CD14-positive monocyte (primary cell): ENCODE measurements at regions not wholly inside any gene's neighbourhood (a gene's known extent, or its start where the extent isn't known, plus 50 kb on each side); places are given as distances from the start of the nearest gene placed in this dataset.

Experiments used
- DNase-seq, 3 donors: peaks; one replicate each; pipeline ENCODE4 v3.0.0-alpha.2; 2011 to 2022
- H2AFZ ChIP-seq: 2 replicates; pipeline ENCODE4 v1.6.0; 2012; ENCODE audit warnings: mild to moderate bottlenecking, low read depth, low read length, inconsistent platforms; ENCODE audit not compliant: insufficient read depth, poor library complexity, severe bottlenecking
- H3K27ac ChIP-seq, 2 donors: 1 replicate in 1 of 2; 2 replicates in 1 of 2; pipeline ENCODE4 v1.5.1; 2012 to 2013; ENCODE audit warnings: low read length in 2 of 2, control low read depth in 1 of 2, inconsistent platforms in 1 of 2, low read depth in 1 of 2, mild to moderate bottlenecking in 1 of 2
- H3K27me3 ChIP-seq, 2 donors: one replicate each; pipeline versions ENCODE4 v1.6.0 to v1.6.1; 2011 to 2013; ENCODE audit warnings: low read length in 2 of 2; ENCODE audit not compliant: control insufficient read depth in 2 of 2, insufficient read depth in 2 of 2
- H3K36me3 ChIP-seq, 2 donors: replicated peaks in 1 of 2; 1 replicate in 1 of 2; 2 replicates in 1 of 2; pipeline versions ENCODE4 v1.5.1 to v1.6.1; 2012 to 2013; ENCODE audit warnings: low read length in 2 of 2, control low read depth in 1 of 2, inconsistent platforms in 1 of 2, mild to moderate bottlenecking in 1 of 2; ENCODE audit not compliant: insufficient read depth in 2 of 2, control insufficient read depth in 1 of 2
- H3K4me1 ChIP-seq, 2 donors: 1 replicate in 1 of 2; 2 replicates in 1 of 2; pipeline versions ENCODE4 v1.5.1 to v1.6.1; 2012 to 2013; ENCODE audit warnings: low read length in 2 of 2, control low read depth in 1 of 2, inconsistent platforms in 1 of 2, mild to moderate bottlenecking in 1 of 2, moderate library complexity in 1 of 2; ENCODE audit not compliant: insufficient read depth in 2 of 2, control insufficient read depth in 1 of 2
- H3K4me2 ChIP-seq: replicated peaks from 2 replicates; pipeline ENCODE3; 2012; ENCODE audit warnings: low read length, moderate library complexity, mild to moderate bottlenecking; ENCODE audit not compliant: poor library complexity, severe bottlenecking; ENCODE audit errors: extremely low read depth
- H3K4me3 ChIP-seq, 3 experiments: fragments of 200-600 bp in 1 of 3; sonication (generic) in 1 of 3; replicated peaks in 1 of 3; 1 replicate in 2 of 3; 2 replicates in 1 of 3; pipeline ENCODE4 v1.5.1; 2011 to 2013; ENCODE audit warnings: low read length in 3 of 3, mild to moderate bottlenecking in 3 of 3, control low read depth in 2 of 3, low read depth in 2 of 3, inconsistent platforms in 1 of 3, moderate library complexity in 1 of 3
- H3K79me2 ChIP-seq: 2 replicates; pipeline ENCODE4 v1.6.0; 2012; ENCODE audit warnings: mild to moderate bottlenecking, control low read depth, inconsistent platforms, low read length, moderate library complexity; ENCODE audit not compliant: insufficient read depth
- H3K9ac ChIP-seq: 2 replicates; pipeline ENCODE4 v1.6.0; 2017; ENCODE audit warnings: low read length, mild to moderate bottlenecking; ENCODE audit not compliant: insufficient read depth, poor library complexity, severe bottlenecking
- H3K9me3 ChIP-seq, 2 donors: replicated peaks in 1 of 2; 1 replicate in 1 of 2; 2 replicates in 1 of 2; pipeline versions ENCODE4 v1.5.1 to v1.6.1; 2012 to 2013; ENCODE audit warnings: low read length in 2 of 2, control low read depth in 1 of 2; ENCODE audit not compliant: control insufficient read depth in 1 of 2, insufficient read depth in 1 of 2
- H4K20me1 ChIP-seq: 2 replicates; pipeline ENCODE4 v1.6.0; 2012; ENCODE audit warnings: mild to moderate bottlenecking, low read length, control low read depth, moderate library complexity; ENCODE audit not compliant: insufficient read depth
- H3K27ac Mint-ChIP-seq, 7 donors: one replicate each; pipeline ENCODE4 v1.8.0; 2020; ENCODE audit warnings: mild to moderate bottlenecking in 7 of 7, mixed read lengths in 7 of 7, moderate library complexity in 6 of 7, inconsistent platforms in 2 of 7
- H3K27me3 Mint-ChIP-seq, 3 donors: one replicate each; pipeline ENCODE4 v1.8.0; 2021 to 2022; ENCODE audit warnings: low read depth in 3 of 3, mild to moderate bottlenecking in 3 of 3, mixed read lengths in 3 of 3, moderate library complexity in 3 of 3, inconsistent platforms in 1 of 3
- H3K36me3 Mint-ChIP-seq, 2 donors: one replicate each; pipeline ENCODE4 v1.8.0; 2020; ENCODE audit warnings: mixed read lengths in 2 of 2, inconsistent platforms in 1 of 2, mild to moderate bottlenecking in 1 of 2
- H3K4me1 Mint-ChIP-seq: one replicate; pipeline ENCODE4 v1.8.0; 2020; ENCODE audit warnings: mild to moderate bottlenecking, mixed read lengths
- H3K4me3 Mint-ChIP-seq, 2 donors: one replicate each; pipeline ENCODE4 v1.8.0; 2020; ENCODE audit warnings: mild to moderate bottlenecking in 2 of 2, mixed read lengths in 2 of 2, moderate library complexity in 1 of 2
- H3K9me3 Mint-ChIP-seq, 7 donors: one replicate each; pipeline ENCODE4 v1.8.0; 2020 to 2022; ENCODE audit warnings: mixed read lengths in 7 of 7, mild to moderate bottlenecking in 6 of 7, moderate library complexity in 6 of 7, inconsistent platforms in 2 of 7
- CTCF ChIP-seq: fragments of 200-600 bp; IDR thresholded peaks from one replicate; pipeline ENCODE4 v1.8.0; 2022; ENCODE audit warnings: antibody characterized with exemption, mild to moderate bottlenecking
- WGBS: methylation state at CpG from one replicate; pipeline ENCODE4 v1.1.5; 2013; ENCODE audit warnings: missing lambda C conversion rate; ENCODE audit not compliant: insufficient coverage; 5-methylcytosine and 5-hydroxymethylcytosine counted together
- intact Hi-C, 2 donors: fragments of 100-400 bp; cut with micrococcal nuclease; formaldehyde crosslinking; loops; one replicate each; pipeline versions ENCODE4 v1.15.0 to v1.15.1; 2023

DNA sequence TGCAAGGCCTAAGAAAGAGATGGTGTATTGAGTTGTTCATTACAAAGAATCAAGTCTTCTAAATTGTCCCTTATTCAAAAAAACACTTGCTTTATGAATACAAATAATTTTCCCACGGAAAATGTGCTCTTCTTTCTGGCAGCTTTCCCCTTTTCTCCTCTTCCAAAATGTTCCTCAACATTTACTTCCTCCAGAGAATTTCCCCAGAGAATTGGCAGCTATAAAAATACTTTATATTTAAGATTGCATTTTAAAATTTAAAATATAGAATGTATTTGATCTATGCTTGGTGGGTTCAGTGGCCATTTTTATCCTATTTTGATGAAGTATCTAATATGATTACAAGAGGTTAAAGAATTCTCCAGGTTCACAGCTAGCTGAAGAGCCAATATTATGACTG lies 521.0 kb downstream of the IQCM start:
- H3K4me2 ChIP-seq: no peak overlapping the region
- H2AFZ ChIP-seq: no peak overlapping the region
- no peaks in the 10 kb centered on the region for H3K4me1 Mint-ChIP-seq
- no peak for DNase-seq
- no peaks in the 10 kb centered on the region for H3K9me3 ChIP-seq
- no peaks in the 10 kb centered on the region for H3K4me1 ChIP-seq
- TF ChIP-seq CTCF: no peak
- no peaks in the 10 kb centered on the region for H3K27me3 Mint-ChIP-seq
- no peaks in the 10 kb centered on the region for H4K20me1 ChIP-seq
- H3K27ac ChIP-seq: no peak overlapping the region
- H3K27ac Mint-ChIP-seq: no peak overlapping the region
- no peaks in the 10 kb centered on the region for H3K36me3 ChIP-seq
- WGBS: no CpG with 5 or more reads among the region's 1 CpG
- no peak overlapping the region for H3K4me3 Mint-ChIP-seq
- no peak overlapping the region for H3K9ac ChIP-seq
- H3K79me2 ChIP-seq: no peaks in the 10 kb centered on the region
- peaks cover 0 to 3% (median 0%) of the 10 kb centered on the region in 7 donors for H3K9me3 Mint-ChIP-seq
- no peak overlapping the region for H3K4me3 ChIP-seq
- intact Hi-C loops: no loop called here
- H3K36me3 Mint-ChIP-seq: no peaks in the 10 kb centered on the region
- no peaks in the 10 kb centered on the region for H3K27me3 ChIP-seq

GRCh38 chr4:149293046-149293649 lies 522.5 kb downstream of the IQCM start:
- Mint-ChIP-seq H3K4me1 (no peaks in the 10 kb centered on the region), H3K27me3 (no peaks in the 10 kb centered on the region), H3K27ac (no peak overlapping the region), H3K9me3 (peaks cover 0 to 3% (median 0%) of the 10 kb centered on the region in 7 donors), H3K36me3 (no peaks in the 10 kb centered on the region), H3K4me3 (no peak overlapping the region)
- Histone ChIP-seq H3K9me3 (no peaks in the 10 kb centered on the region), H2AFZ (no peak overlapping the region), H3K27me3 (no peaks in the 10 kb centered on the region), H3K79me2 (no peaks in the 10 kb centered on the region), H3K27ac (no peak overlapping the region), H3K9ac (no peak overlapping the region), H3K4me1 (no peaks in the 10 kb centered on the region), H3K4me2 (no peak overlapping the region), H3K36me3 (no peaks in the 10 kb centered on the region), H3K4me3 (no peak overlapping the region), H4K20me1 (no peaks in the 10 kb centered on the region)
- 86% methylated on average over 1 of the region's 1 CpG for WGBS
- intact Hi-C loops: no loop called here
- TF ChIP-seq CTCF: no peak
- DNase-seq: no peak
